Tibial nerve (tissue), 3 donors: ENCODE measurements at regions not wholly inside any gene's neighbourhood (a gene's known extent, or its start where the extent isn't known, plus 50 kb on each side); places are given as distances from the start of the nearest gene placed in this dataset.

ENCODE experiments used
- POLR2A ChIP-seq, 2 donors: fragments of 450-650 bp; IDR thresholded peaks; one replicate each; pipeline ENCODE4 v1.6.1; 2017; ENCODE audit warnings: antibody characterized with exemption in 2 of 2, mild to moderate bottlenecking in 2 of 2, moderate library complexity in 2 of 2
- TF ChIP-seq, protein P1 (sequence below), 5 experiments: fragments of 200-600 bp in 3 of 5; fragments of 450-650 bp in 2 of 5; sonication (generic) in 3 of 5; IDR thresholded peaks; one replicate each; pipeline ENCODE4 v1.5.1; 2016 to 2019; ENCODE audit warnings: antibody characterized with exemption in 5 of 5, mild to moderate bottlenecking in 3 of 5, moderate library complexity in 2 of 5

- TF ChIP-seq, protein P1, sequence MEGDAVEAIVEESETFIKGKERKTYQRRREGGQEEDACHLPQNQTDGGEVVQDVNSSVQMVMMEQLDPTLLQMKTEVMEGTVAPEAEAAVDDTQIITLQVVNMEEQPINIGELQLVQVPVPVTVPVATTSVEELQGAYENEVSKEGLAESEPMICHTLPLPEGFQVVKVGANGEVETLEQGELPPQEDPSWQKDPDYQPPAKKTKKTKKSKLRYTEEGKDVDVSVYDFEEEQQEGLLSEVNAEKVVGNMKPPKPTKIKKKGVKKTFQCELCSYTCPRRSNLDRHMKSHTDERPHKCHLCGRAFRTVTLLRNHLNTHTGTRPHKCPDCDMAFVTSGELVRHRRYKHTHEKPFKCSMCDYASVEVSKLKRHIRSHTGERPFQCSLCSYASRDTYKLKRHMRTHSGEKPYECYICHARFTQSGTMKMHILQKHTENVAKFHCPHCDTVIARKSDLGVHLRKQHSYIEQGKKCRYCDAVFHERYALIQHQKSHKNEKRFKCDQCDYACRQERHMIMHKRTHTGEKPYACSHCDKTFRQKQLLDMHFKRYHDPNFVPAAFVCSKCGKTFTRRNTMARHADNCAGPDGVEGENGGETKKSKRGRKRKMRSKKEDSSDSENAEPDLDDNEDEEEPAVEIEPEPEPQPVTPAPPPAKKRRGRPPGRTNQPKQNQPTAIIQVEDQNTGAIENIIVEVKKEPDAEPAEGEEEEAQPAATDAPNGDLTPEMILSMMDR (IDR thresholded peaks at IDR 0.05) = no peak
- TF ChIP-seq POLR2A (IDR thresholded peaks at IDR 0.05) = no peak
These were observed 109.7 kb upstream of the ALDH1B1 start for GRCh38 chr9:38282756-38283155.
